ENCODE measurements at regions not wholly inside any gene's neighbourhood (a gene's known extent, or its start where the extent isn't known, plus 50 kb on each side); places are given as distances from the start of the nearest gene placed in this dataset.

DNA sequence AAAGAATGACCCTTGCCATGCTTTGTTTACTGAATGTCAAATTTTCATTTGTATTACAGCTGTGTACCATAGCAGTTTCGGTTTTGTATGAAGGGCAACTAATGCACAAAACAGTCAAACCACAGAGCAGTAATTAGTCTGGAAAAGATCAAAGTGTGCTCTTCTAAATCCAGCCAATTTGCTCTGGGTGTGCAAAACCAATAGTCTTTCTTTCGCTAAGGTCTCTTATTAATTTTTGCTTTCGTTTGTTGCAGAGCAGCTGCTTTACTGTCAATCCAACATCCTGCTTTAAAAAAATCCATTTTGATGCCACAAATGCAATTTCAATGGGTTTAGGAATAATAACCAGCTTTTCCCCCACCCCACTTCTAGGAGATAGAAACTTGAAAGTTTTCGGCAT lies 114.2 kb downstream of the BRMS1L start:
- no peak overlapping the region for H3K4me3 ChIP-seq (ENCODE audit: low read length)
- no peak for DNase-seq (ENCODE audit: low read depth)
- TF ChIP-seq, protein P1, sequence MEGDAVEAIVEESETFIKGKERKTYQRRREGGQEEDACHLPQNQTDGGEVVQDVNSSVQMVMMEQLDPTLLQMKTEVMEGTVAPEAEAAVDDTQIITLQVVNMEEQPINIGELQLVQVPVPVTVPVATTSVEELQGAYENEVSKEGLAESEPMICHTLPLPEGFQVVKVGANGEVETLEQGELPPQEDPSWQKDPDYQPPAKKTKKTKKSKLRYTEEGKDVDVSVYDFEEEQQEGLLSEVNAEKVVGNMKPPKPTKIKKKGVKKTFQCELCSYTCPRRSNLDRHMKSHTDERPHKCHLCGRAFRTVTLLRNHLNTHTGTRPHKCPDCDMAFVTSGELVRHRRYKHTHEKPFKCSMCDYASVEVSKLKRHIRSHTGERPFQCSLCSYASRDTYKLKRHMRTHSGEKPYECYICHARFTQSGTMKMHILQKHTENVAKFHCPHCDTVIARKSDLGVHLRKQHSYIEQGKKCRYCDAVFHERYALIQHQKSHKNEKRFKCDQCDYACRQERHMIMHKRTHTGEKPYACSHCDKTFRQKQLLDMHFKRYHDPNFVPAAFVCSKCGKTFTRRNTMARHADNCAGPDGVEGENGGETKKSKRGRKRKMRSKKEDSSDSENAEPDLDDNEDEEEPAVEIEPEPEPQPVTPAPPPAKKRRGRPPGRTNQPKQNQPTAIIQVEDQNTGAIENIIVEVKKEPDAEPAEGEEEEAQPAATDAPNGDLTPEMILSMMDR (IDR thresholded peaks at IDR 0.05; ENCODE audit: insufficient read depth, low read depth, low read length, missing control alignments): no peak

DNA sequence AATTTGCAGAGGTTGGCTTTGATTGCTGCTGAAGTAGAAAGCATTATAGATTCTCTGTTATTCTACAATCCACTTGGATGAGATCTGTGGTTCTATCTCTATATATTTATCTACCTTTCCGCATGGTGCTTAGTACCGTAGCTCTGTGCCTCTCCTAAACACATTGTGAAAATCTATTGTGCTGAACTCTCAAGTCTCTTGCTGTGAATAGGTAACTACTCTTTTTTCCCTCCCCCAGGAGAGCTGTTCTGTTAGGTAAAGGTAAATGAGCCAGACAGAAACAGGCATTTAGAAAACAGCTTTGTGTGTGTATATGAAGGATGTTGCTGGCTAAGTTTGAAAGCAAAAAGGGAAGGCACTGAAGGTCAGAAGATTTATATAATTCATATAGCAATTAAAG lies 112.6 kb downstream of the BRMS1L start:
- H3K4me3 ChIP-seq (ENCODE audit: low read length): no peak overlapping the region
- TF ChIP-seq, protein P1 (IDR thresholded peaks at IDR 0.05; ENCODE audit: insufficient read depth, low read depth, low read length, missing control alignments): no peak
- no peak for DNase-seq (ENCODE audit: low read depth)

DNA sequence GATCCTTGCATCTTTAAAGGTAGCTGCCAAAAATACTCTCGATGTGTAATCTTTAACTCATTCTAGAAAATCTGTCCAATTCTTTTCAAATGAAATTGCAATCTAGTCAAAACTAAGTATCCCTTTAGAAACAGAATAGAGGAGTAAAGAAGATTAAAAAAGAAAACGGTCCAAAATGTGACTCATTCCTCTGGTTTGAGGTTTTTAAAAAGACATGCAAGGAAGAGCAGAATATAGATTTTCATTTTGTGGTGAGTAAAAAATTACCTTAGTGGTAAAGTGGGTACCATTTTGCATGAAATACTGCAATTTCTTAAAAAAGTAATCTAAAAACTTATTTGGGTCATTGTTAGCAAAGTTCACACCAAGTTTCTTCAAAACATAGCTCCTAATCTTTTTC lies 108.4 kb downstream of the BRMS1L start:
- TF ChIP-seq, protein P1 (IDR thresholded peaks at IDR 0.05; ENCODE audit: insufficient read depth, low read depth, low read length, missing control alignments): no peak
- no peak overlapping the region for H3K4me3 ChIP-seq (ENCODE audit: low read length)
- no peak for DNase-seq (ENCODE audit: low read depth)

DNA sequence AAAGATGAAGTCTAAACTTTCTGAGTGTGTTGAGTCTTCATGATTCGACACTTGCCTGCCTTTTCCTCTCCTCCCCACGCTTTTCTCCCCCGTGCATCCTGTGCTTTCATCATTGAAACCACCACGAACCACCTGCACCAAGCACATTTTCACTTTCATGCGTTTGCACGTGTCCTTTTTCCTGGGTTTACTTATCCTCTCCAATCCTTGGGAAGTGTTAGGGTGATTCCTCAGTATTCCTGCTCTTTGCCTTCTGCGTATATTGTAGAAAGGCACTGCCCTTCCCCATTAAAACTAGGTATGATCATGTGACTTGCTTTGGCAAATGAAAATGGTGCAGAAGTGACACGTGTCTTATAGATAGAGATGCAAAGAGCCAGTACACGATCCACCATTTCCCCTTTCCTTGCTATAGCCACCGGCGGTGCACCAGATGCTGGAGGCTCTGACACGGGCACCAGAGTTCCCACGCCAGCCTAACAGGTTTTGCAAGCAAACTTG lies 106.6 kb downstream of the BRMS1L start:
- no peak overlapping the region for H3K4me3 ChIP-seq (ENCODE audit: low read length)
- TF ChIP-seq, protein P1 (IDR thresholded peaks at IDR 0.05; ENCODE audit: insufficient read depth, low read depth, low read length, missing control alignments): no peak
- DNase-seq (ENCODE audit: low read depth): no peak

DNA sequence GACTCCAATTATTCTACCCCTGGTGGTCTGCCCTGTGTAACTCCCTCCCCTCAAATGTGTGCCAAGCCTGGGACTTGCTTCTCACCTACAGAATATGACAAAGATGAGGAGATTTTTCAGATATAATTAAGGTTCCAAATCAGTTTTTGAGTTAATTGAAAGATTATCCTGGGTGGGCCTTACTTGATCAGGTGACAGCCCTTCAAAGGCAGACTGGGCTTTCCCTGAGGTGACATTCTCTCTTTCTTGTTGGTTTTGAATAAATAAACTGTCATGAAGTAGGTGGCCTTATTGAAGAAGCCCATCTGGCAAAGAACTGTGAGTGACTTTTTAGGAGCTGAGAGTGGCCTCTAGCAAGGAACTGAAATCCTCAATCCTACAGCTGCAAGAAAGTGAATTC lies 106.0 kb downstream of the BRMS1L start:
- DNase-seq (ENCODE audit: low read depth): no peak
- H3K4me3 ChIP-seq (ENCODE audit: low read length): no peak overlapping the region
- TF ChIP-seq, protein P1 (IDR thresholded peaks at IDR 0.05; ENCODE audit: insufficient read depth, low read depth, low read length, missing control alignments): no peak

DNA sequence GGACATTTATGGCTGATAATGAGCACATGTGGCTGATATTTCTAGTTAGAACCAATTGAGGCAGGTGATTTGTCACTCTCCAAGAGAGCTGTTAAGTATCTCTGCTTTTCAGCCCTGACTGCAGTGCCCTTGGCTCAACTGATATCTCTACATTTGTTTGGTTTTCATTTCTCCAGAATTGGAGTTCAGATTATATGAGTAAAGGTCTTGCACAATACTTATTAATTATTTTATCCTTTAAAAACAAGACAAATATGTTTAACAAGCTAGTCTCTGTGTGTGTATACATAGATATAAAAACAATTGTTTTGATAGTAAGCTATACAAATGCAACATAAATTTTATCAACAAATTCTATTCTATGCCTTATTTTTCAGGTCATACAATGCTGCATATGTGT lies 105.2 kb downstream of the BRMS1L start:
- H3K4me3 ChIP-seq (ENCODE audit: low read length): no peak overlapping the region
- TF ChIP-seq, protein P1 (IDR thresholded peaks at IDR 0.05; ENCODE audit: insufficient read depth, low read depth, low read length, missing control alignments): no peak
- no peak for DNase-seq (ENCODE audit: low read depth)

DNA sequence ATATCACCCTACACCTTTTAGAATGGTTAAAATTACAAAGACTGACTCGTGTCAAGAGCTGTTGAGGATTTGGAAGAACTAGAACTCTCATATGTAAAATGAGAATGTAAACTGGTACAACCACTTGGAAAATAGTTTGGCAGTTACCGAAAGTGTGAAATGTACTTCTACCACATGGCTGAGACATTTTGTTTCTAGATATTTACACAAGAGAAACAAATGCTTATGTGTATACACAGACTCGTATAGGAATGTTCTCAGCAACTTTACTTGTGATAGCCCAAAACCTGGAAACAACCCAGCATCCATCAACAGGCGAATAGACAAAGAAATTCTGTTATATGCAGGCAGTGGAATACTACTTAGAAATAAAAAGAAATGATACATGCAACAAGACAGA lies 103.0 kb downstream of the BRMS1L start:
- TF ChIP-seq, protein P1 (IDR thresholded peaks at IDR 0.05; ENCODE audit: insufficient read depth, low read depth, low read length, missing control alignments): no peak
- no peak for DNase-seq (ENCODE audit: low read depth)

More for the DNA sequence above, 103.0 kb downstream of the BRMS1L start:
- no peak overlapping the region for H3K4me3 ChIP-seq (ENCODE audit: low read length)

All from epithelial cell of esophagus (primary cell).